GM12874 (cell line): ENCODE measurements at regions not wholly inside any gene's neighbourhood (a gene's known extent, or its start where the extent isn't known, plus 50 kb on each side); places are given as distances from the start of the nearest gene placed in this dataset.

Experiments
- TF ChIP-seq, protein P1 (sequence below): IDR thresholded peaks from 2 replicates; pipeline ENCODE4 v1.5.1; 2011; ENCODE audit warnings: low read depth, mild to moderate bottlenecking, control low read depth, low read length, moderate library complexity; ENCODE audit not compliant: insufficient read depth

GRCh38 chr21:19018529-19018928 lies 614.9 kb upstream of the TMPRSS15 start:
- TF ChIP-seq, protein P1, sequence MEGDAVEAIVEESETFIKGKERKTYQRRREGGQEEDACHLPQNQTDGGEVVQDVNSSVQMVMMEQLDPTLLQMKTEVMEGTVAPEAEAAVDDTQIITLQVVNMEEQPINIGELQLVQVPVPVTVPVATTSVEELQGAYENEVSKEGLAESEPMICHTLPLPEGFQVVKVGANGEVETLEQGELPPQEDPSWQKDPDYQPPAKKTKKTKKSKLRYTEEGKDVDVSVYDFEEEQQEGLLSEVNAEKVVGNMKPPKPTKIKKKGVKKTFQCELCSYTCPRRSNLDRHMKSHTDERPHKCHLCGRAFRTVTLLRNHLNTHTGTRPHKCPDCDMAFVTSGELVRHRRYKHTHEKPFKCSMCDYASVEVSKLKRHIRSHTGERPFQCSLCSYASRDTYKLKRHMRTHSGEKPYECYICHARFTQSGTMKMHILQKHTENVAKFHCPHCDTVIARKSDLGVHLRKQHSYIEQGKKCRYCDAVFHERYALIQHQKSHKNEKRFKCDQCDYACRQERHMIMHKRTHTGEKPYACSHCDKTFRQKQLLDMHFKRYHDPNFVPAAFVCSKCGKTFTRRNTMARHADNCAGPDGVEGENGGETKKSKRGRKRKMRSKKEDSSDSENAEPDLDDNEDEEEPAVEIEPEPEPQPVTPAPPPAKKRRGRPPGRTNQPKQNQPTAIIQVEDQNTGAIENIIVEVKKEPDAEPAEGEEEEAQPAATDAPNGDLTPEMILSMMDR: no peak

DNA sequence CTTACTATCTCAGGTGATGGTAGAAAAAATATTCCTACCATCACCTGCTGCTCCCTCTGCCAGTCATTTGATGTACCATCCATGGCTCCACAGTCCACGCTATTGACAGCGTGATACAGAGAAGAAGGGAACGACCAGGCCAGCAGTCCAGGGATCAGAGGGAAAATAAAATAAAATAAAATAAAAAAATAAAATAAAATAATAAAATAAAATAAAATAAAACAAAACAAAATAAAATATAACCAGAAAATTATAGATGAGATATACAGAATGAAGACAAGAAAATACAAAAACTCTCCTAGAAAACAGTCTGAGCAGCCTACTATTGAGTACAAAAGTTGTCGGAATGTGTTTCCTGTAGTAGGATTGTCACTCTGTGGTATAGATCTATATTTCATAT lies 619.4 kb upstream of the TMPRSS15 start:
- TF ChIP-seq, protein P1: no peak

DNA sequence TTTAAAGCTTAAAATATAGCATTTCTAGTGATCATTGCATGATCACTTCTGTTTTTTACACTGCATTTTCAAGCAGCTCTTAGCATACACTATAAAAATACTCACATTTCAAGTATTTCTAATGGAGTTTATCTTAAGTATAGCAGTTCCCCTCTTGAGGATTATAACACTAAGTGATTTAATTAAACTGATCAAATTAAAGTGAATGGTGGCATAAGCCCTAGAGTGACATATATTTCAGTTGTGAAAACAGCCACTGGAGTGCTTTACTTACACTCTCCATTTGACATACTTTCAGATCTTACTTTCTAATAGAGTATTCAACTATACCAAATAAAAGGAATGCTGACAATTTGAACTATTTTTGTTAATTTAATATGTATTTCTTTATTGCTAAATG lies 623.3 kb upstream of the TMPRSS15 start:
- TF ChIP-seq, protein P1: no peak

GRCh38 chr21:19029816-19030215 lies 626.2 kb upstream of the TMPRSS15 start:
- TF ChIP-seq, protein P1: no peak

DNA sequence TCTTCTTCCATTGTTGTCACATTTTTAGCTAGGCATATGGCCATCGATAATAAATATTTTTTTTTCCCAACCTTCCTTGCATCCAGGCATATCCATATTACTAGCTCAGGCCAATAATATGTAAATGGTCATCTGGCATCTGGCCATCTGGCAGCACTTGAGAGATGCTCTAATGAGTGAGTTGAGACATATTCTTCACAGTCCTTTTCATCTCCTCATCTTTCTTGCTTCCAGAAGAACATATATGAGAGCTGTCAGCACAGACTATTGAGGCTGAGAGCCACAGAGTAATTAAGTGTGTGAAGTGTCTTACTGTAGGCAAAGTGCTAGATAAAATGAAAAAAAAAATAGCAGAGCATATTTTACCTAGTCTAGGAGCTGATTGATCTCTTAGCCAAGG lies 628.4 kb upstream of the TMPRSS15 start:
- TF ChIP-seq, protein P1: no peak

DNA sequence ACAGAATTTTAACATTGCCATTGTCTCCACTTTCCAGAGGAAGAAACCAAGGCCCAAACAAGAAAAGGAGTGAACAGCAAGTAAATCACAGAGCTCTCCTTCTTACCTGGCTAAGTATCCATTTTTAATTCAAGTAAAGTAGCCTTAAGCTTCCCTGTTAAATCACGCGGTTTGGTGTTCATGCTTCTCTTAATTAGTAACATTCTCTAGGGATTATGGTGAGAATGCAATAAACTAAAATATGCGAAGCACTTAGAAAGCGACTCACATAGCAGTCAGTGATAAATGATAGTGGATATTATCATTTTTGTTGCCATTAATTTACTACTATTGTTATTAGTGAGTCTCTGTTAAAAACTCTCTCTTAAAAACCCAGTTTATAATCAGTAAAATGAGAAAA lies 630.5 kb upstream of the TMPRSS15 start:
- TF ChIP-seq, protein P1: no peak

- TF ChIP-seq, protein P1: no peak
These were observed 631.0 kb upstream of the TMPRSS15 start for GRCh38 chr21:19034560-19034959.

- TF ChIP-seq, protein P1: no peak
These were observed 642.3 kb upstream of the TMPRSS15 start for GRCh38 chr21:19045876-19046275.
